NCI-H1436 treated with DMSO at 0.1 percent for 48 hours (cell line): ENCODE measurements at regions not wholly inside any gene's neighbourhood (a gene's known extent, or its start where the extent isn't known, plus 50 kb on each side); places are given as distances from the start of the nearest gene placed in this dataset.
A peak's percentile ranks its signal among the peaks of the same experiment; 100 is the strongest.

Experiments used
- DNase-seq: peaks from one replicate; lab custom pipeline; 2025; lab: John Stamatoyannopoulos, UW

DNA sequence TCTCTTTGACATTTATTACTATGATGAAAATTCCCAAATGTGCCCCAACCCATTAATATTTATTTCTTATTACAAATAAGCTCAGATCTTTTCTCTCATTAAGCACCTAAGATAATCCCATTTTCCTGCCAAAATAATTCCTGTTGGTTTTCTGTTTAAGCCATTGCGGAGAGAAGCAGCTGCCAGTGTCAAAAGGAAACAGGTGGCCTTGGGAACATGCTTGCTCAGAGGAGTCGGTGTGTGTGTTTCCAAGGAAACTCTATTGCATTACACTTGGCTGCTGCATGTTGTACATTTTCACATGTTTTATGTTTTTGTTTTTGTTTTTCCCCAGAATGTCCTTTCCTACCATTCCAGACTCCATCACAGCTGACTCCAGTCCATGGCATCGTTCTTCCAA, 56.4 kb downstream of the CD24 start:
- no peak for DNase-seq

- DNase-seq: no peak
Measured at GRCh38 chr6:106916891-106917290, 57.6 kb downstream of the CD24 start.

- DNase-seq: no peak
Measured at GRCh38 chr6:106913676-106914280, 60.8 kb downstream of the CD24 start.

DNA sequence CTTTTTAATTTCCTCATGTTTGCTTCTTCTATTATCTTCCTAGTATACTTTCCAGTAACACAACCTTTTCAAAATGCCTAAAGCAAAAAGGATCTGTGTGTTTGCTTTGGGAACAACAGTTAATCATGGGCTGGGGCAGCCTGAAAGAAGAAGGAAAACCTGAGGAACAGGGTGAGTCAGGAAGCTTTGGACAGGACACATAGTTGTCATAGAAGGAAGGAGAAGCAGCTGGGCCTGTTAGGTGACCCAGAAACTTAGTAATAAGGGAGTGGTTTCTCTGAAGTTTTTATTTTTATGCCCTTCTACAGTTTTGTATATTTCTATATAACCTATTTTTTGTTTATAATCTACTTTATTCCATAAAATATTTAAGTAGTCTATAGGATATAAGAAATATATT, 61.4 kb downstream of the CD24 start:
- no peak for DNase-seq

DNA sequence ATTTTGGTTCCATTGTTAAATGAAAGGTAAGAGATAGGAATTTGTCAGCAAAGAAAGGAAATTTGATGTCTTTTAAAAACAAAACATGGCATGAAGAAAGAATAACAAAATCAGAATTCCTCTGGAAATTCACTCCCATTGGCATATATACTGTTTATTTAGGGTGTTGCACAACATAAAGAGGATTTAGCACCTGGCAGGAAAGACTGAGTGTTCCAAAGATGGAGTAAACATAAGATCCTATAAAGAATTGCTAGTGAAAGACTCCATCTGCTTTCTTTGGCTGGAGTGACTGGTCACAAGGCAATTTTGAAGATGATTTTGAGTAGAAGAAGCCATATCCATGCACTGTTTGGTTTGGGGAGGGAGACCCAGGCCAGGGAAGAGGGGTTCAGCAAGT, 62.4 kb downstream of the CD24 start:
- no peak for DNase-seq

DNA sequence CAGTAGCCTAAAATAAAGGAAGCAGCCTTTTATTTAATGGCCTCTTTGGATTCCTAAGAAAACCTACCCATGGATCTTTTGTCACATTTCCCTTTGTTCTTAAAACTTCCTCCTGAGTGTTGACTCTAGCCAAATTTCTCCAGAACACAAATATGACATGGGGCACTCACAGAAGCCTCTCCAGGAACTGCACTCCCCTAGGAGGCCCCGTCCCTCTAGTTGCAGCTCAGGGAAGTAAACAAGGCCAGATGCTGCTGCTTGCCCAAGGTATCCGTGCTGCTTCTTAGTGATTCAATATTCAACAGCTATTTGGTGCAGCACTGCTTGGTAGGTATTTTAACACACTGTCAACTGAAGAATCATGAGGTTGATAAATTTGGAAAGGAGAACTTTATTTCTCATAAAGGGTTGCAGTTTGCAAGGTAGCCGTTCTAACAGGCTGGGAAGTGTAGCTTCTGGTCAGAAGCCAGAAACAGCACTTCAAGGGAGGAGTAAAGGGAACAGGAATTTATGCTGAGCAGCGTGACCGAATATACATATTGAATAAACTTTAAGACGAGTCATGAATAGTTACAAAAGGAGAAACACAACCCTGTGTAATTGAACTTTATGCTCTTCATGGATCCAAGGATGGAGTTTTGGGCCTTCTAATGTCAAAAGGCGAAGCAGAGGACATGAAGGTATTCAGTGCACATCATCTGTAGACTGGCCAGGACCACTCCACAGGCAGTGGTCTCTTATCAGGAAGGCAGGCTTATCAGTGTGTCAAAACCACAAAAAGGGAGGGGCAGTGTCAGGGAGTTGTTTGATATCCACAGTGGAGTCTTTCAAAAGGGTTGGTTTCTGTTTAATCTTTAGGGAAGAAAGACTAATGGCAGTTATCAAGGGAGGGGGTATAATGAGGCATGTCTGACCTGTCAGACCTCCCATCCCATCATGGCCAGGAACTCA, 63.3 kb downstream of the CD24 start:
- no peak for DNase-seq

- DNase-seq: no peak
Measured at GRCh38 chr6:106908386-106908840, 66.1 kb downstream of the CD24 start.

GRCh38 chr6:106907754-106908153, 66.8 kb downstream of the CD24 start:
- DNase-seq: no peak

- no peak for DNase-seq
Measured at GRCh38 chr6:106906232-106906631, 68.3 kb downstream of the CD24 start.

GRCh38 chr6:106903299-106903698, 71.2 kb downstream of the CD24 start:
- no peak for DNase-seq

GRCh38 chr6:106901062-106901461, 73.5 kb downstream of the CD24 start:
- no peak for DNase-seq

GRCh38 chr6:106899697-106900096, 74.8 kb downstream of the CD24 start:
- no peak for DNase-seq

GRCh38 chr6:106897580-106897979, 76.9 kb downstream of the CD24 start:
- no peak for DNase-seq

- DNase-seq: no peak
Measured at GRCh38 chr6:106895703-106896040, 78.9 kb downstream of the CD24 start.

GRCh38 chr6:106894978-106895702, 79.4 kb downstream of the CD24 start:
- DNase-seq: no peak

DNA sequence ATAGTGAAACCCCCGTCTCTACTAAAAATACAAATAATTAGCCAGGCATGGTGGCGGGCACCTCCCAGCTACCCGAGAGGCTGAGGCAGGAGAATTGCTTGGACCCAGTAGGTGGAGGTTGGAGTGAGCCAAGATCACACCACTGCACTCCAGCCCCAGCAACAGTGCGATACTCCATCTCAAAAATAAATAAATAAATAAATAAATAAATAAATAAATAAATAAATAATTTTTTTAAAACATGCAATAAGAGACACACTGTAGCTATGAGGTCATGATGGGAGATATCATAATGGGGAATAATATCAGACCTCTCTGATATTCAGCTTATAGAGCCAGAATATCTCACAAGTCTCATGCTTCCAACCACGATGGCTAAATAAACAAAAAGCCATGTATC, 82.3 kb downstream of the CD24 start:
- no peak for DNase-seq

GRCh38 chr6:106890447-106890846, 84.1 kb downstream of the CD24 start:
- no peak for DNase-seq

- DNase-seq: no peak
Measured at GRCh38 chr6:106889692-106890091, 84.8 kb downstream of the CD24 start.

GRCh38 chr6:106886922-106887797, 87.4 kb downstream of the CD24 start:
- DNase-seq: peak; percentile 49

DNA sequence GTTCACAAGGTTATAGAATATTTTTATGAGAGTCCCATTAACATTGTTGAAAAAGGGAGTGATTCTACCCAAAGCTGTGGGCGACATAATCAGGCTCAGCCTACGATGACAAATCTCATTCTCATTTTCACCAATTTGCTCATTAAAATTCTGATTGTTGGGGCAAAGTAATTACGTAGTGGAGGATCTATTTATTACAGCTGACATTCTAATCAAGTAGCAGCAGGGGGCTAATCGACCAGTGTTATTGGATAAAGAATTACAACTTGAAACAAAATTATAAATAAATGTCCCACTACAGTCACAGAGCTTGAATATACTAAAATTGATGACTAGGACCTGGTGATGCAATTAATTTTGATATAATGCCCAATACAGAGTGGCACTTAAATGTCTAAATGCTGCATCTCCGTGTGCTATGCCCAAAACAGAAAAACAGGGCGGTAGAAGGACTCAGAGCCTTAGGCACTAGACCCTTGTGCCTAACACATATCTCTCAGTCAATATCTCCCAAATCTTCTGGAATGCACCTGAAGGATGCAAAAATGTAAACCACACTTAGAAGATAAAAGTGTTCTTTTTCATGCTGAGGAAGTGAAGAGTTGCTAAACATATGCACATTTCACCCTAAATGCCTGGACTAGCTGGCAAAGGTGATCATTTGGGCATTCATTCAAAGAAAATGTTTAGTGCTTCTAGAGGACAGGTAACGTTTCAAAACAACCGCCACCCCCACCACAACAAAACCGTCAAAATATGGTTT, 88.3 kb downstream of the CD24 start:
- no peak for DNase-seq

DNA sequence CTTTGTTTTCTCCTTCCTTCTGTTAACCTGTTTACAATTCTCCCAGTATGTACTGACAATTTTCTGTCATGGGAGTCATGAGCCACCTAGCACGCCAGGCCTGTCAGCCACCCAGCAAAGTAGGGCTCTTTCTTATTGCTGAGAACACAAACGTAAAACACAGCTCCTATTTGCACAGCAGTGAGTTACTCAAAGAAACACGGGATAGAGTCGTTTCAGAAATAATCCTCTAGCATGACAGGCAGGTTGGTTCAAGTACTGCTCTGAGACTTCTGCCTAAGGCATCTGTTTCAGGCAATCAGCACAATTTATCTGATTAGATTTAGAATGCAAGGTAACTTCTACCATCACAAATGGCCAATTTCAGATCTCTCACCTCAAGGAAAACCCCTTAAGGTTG, 88.8 kb downstream of the CD24 start:
- DNase-seq: peak; percentile 68
